DMS153 (cell line): ENCODE measurements at regions not wholly inside any gene's neighbourhood (a gene's known extent, or its start where the extent isn't known, plus 50 kb on each side); places are given as distances from the start of the nearest gene placed in this dataset.

ENCODE experiments used
- DNase-seq: peaks from one replicate; lab custom pipeline; 2025; lab: John Stamatoyannopoulos, UW

GRCh38 chr9:7871977-7872730 is 72.6 kb upstream of the DMAC1 start:
- DNase-seq: no peak

- no peak for DNase-seq
These were observed 69.8 kb upstream of the DMAC1 start for GRCh38 chr9:7869340-7869739.

- DNase-seq: peak; percentile 3
These were observed 62.6 kb upstream of the DMAC1 start for GRCh38 chr9:7862170-7862569.

- no peak for DNase-seq
These were observed 61.5 kb upstream of the DMAC1 start for GRCh38 chr9:7861086-7861485.

GRCh38 chr9:7860335-7860709 is 60.7 kb upstream of the DMAC1 start:
- no peak for DNase-seq

GRCh38 chr9:7859701-7860334 is 60.2 kb upstream of the DMAC1 start:
- no peak for DNase-seq

- no peak for DNase-seq
These were observed 58.6 kb upstream of the DMAC1 start for GRCh38 chr9:7858166-7858565.

GRCh38 chr9:7854763-7855162 is 55.2 kb upstream of the DMAC1 start:
- DNase-seq: no peak
